ENCODE measurements at regions not wholly inside any gene's neighbourhood (a gene's known extent, or its start where the extent isn't known, plus 50 kb on each side); places are given as distances from the start of the nearest gene placed in this dataset.

DNA sequence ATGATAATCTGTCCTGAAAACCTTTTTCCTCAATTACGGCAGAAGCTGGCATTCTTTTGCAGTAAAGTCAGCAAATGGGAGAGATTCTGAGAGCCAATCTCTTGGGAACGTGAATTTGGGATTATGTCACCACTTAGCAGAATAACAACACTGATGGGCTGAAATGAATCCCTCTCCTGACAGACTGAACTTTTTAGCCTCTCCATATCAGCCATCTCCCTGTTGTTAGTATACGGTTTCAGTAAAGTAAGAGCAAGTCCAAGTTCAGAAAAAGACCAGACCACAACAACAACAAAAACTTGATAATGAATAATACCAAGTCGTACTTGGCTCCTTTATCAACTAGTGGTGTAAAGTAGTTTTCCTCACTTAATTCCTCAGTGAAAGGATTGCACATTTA lies 1048.8 kb downstream of the GATA3 start:
- no peak for TF ChIP-seq HMGXB4 (CRISPR knock-in tag; IDR thresholded peaks at IDR 0.05; ENCODE audit: borderline replicate concordance)
- no peak for TF ChIP-seq CTCF (IDR thresholded peaks at IDR 0.05)
- TF ChIP-seq RCOR1 (IDR thresholded peaks at IDR 0.05; ENCODE audit: low read depth, low read length), result no peak
